H1 (cell line): ENCODE measurements at regions not wholly inside any gene's neighbourhood (a gene's known extent, or its start where the extent isn't known, plus 50 kb on each side); places are given as distances from the start of the nearest gene placed in this dataset.

Experiments
- BCL11A ChIP-seq, 2 experiments: IDR thresholded peaks; one replicate each; pipeline ENCODE4 v1.6.1; 2011; ENCODE audit warnings: low read depth in 2 of 2, low read length in 2 of 2, mild to moderate bottlenecking in 2 of 2
- JUN ChIP-seq: IDR thresholded peaks from 2 replicates; pipeline ENCODE4 v1.6.1; 2011; ENCODE audit warnings: low read depth, mild to moderate bottlenecking, improper control_type of control experiment, low read length
- TF ChIP-seq, protein P1 (sequence below), 3 experiments: IDR thresholded peaks; 1 replicate in 2 of 3; 2 replicates in 1 of 3; pipeline versions ENCODE4 v1.5.1 to v1.6.1; 2011; ENCODE audit warnings: low read length in 3 of 3, mild to moderate bottlenecking in 3 of 3, inconsistent platforms in 2 of 3, low read depth in 1 of 3, moderate library complexity in 1 of 3; ENCODE audit not compliant: insufficient read depth in 1 of 3; ENCODE audit errors: control extremely low read depth in 1 of 3

DNA sequence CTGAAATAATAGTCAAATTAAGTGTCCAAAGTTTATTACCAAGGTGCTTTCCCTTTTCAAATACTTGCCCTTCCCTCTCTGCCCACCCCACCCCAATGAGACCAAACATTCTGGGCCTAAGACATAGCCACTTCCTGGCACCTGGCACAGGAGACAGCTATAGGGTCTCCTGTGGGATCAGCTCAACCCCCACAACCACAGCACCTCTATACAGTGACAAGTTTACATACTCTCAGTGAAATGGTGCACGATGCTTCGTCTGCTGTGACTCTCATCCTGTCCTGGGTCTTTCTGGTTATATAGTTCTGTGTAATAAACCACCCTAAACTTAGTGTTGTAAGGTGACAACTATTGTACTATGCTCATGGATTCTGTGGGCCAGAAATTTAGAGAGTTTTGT is 466.2 kb downstream of the FBXO15 start (continued):
- TF ChIP-seq, protein P1, sequence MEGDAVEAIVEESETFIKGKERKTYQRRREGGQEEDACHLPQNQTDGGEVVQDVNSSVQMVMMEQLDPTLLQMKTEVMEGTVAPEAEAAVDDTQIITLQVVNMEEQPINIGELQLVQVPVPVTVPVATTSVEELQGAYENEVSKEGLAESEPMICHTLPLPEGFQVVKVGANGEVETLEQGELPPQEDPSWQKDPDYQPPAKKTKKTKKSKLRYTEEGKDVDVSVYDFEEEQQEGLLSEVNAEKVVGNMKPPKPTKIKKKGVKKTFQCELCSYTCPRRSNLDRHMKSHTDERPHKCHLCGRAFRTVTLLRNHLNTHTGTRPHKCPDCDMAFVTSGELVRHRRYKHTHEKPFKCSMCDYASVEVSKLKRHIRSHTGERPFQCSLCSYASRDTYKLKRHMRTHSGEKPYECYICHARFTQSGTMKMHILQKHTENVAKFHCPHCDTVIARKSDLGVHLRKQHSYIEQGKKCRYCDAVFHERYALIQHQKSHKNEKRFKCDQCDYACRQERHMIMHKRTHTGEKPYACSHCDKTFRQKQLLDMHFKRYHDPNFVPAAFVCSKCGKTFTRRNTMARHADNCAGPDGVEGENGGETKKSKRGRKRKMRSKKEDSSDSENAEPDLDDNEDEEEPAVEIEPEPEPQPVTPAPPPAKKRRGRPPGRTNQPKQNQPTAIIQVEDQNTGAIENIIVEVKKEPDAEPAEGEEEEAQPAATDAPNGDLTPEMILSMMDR (IDR thresholded peaks at IDR 0.05; ENCODE audit: control extremely low read depth in 1 of 3, insufficient read depth in 1 of 3, low read depth in 1 of 3, low read length in 3 of 3): no peak
- TF ChIP-seq JUN (no peak), BCL11A (IDR thresholded peaks at IDR 0.05; ENCODE audit: low read depth in 2 of 2, low read length in 2 of 2) (no peak)
